Kidney (tissue), 13 donors: ENCODE measurements at regions not wholly inside any gene's neighbourhood (a gene's known extent, or its start where the extent isn't known, plus 50 kb on each side); places are given as distances from the start of the nearest gene placed in this dataset.

Experiments used
- DNase-seq, 5 donors: peaks; one replicate each; pipeline ENCODE4 v3.0.0-alpha.2; 2013 to 2020
- FAIRE-seq: peaks from 2 replicates; lab custom pipeline; 2012; peaks lifted over from hg19 to GRCh38; lab: Jason Lieb, UNC
- H3K27ac ChIP-seq, 2 donors: one replicate each; pipeline ENCODE4 v1.7.0; 2013; ENCODE audit warnings: low read depth in 2 of 2, low read length in 2 of 2, inconsistent platforms in 1 of 2
- H3K27me3 ChIP-seq: one replicate; pipeline ENCODE4 v1.7.1; 2013; ENCODE audit warnings: low read length, inconsistent platforms; ENCODE audit not compliant: control insufficient read depth, insufficient read depth
- H3K36me3 ChIP-seq, 3 donors: one replicate each; pipeline versions ENCODE4 v1.7.0 to v1.7.1; 2013; ENCODE audit warnings: low read length in 3 of 3, control low read depth in 1 of 3, inconsistent platforms in 1 of 3; ENCODE audit not compliant: insufficient read depth in 3 of 3, control insufficient read depth in 2 of 3
- H3K4me1 ChIP-seq, 3 donors: one replicate each; pipeline versions ENCODE4 v1.7.0 to v1.7.1; 2013; ENCODE audit warnings: low read length in 3 of 3, inconsistent platforms in 1 of 3, low read depth in 1 of 3; ENCODE audit not compliant: control insufficient read depth in 2 of 3, insufficient read depth in 2 of 3
- H3K4me3 ChIP-seq, 3 donors: one replicate each; pipeline versions ENCODE4 v1.7.0 to v1.8.1; 2013; ENCODE audit warnings: low read length in 3 of 3, control low read depth in 1 of 3, inconsistent platforms in 1 of 3
- H3K9ac ChIP-seq, 3 donors: one replicate each; pipeline versions ENCODE4 v1.7.0 to v1.7.1; 2013; ENCODE audit warnings: low read length in 3 of 3, control low read depth in 1 of 3, inconsistent platforms in 1 of 3
- H3K9me3 ChIP-seq, 3 donors: one replicate each; pipeline versions ENCODE4 v1.7.0 to v1.7.1; 2013; ENCODE audit warnings: low read length in 3 of 3, control low read depth in 1 of 3, inconsistent platforms in 1 of 3; ENCODE audit not compliant: control insufficient read depth in 2 of 3, insufficient read depth in 1 of 3
- CTCF ChIP-seq: IDR thresholded peaks from 3 replicates; pipeline ENCODE4 v1.5.1; 2012; ENCODE audit warnings: mild to moderate bottlenecking, moderate library complexity, borderline replicate concordance; ENCODE audit not compliant: insufficient read depth; ENCODE audit errors: extremely low read depth
- intact Hi-C: fragments of 100-400 bp; cut with DNase I; formaldehyde crosslinking; loops from one replicate; pipeline ENCODE4 v1.11.1; 2022
- donor health status: control.
- donor health status: control.
- donor health status: control.
- donor health status: control.
- donor health status: control.
- donor health status: DM: yes; HTN: yes; CAD: no.
- donor health status: Normal renal cell carcinoma (clear cell type).

- Histone ChIP-seq H3K4me1 (no peaks in the 10 kb centered on the region), H3K36me3 (no peaks in the 10 kb centered on the region), H3K27me3 (no peaks in the 10 kb centered on the region), H3K27ac (no peak overlapping the region), H3K9ac (no peak overlapping the region), H3K4me3 (no peak overlapping the region), H3K9me3 (no peaks in the 10 kb centered on the region)
- TF ChIP-seq CTCF = no peak
- FAIRE-seq = no peak
- peak in 1 of 5 donors; percentile 4 for DNase-seq
- intact Hi-C loops = no loop called here
Measured at GRCh38 chr17:10249271-10250010, 51.0 kb upstream of the GAS7 start.
